ENCODE measurements at regions not wholly inside any gene's neighbourhood (a gene's known extent, or its start where the extent isn't known, plus 50 kb on each side); places are given as distances from the start of the nearest gene placed in this dataset.

DNA sequence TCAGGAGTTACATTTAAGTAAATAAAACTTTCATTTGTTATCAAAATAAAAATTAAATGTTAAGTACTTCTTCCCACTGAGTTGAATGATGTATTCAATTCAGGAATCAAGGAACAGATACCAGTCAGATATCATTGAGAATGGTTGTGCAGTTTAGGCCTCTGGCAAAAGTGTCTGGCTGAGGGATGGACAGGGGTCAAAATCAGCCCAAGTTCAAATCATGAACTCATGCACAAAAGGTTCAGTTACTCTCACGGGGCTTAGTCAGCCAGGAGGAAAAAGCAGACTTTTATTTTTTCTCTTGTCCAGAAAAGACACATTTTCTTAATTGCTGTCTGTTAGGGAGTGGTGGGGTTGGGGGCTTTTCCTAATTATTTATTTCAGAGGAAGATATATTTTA, 166.3 kb downstream of the RASSF9 start:
- TF ChIP-seq, protein P1, sequence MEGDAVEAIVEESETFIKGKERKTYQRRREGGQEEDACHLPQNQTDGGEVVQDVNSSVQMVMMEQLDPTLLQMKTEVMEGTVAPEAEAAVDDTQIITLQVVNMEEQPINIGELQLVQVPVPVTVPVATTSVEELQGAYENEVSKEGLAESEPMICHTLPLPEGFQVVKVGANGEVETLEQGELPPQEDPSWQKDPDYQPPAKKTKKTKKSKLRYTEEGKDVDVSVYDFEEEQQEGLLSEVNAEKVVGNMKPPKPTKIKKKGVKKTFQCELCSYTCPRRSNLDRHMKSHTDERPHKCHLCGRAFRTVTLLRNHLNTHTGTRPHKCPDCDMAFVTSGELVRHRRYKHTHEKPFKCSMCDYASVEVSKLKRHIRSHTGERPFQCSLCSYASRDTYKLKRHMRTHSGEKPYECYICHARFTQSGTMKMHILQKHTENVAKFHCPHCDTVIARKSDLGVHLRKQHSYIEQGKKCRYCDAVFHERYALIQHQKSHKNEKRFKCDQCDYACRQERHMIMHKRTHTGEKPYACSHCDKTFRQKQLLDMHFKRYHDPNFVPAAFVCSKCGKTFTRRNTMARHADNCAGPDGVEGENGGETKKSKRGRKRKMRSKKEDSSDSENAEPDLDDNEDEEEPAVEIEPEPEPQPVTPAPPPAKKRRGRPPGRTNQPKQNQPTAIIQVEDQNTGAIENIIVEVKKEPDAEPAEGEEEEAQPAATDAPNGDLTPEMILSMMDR (IDR thresholded peaks at IDR 0.05; ENCODE audit: insufficient read depth, low read depth, low read length) = no peak
- no peak for TF ChIP-seq EZH2 (IDR thresholded peaks at IDR 0.05; ENCODE audit: insufficient read depth, low read length)

Data from astrocyte (in vitro differentiated cells and primary cell).